GM19023 (cell line): ENCODE measurements at regions not wholly inside any gene's neighbourhood (a gene's known extent, or its start where the extent isn't known, plus 50 kb on each side); places are given as distances from the start of the nearest gene placed in this dataset.
"Not testable (repeated sequence)": the region's sequence is repeated elsewhere in the genome, so short reads cannot be mapped to it uniquely, and the experiment has no call there.

Experiments
- ATAC-seq: cut with Tn5 transposase; IDR thresholded peaks from one replicate; pipeline ENCODE4 v1.9.1; 2021; ENCODE audit warnings: mild to moderate bottlenecking, moderate library complexity; ENCODE audit not compliant: unreplicated experiment

DNA sequence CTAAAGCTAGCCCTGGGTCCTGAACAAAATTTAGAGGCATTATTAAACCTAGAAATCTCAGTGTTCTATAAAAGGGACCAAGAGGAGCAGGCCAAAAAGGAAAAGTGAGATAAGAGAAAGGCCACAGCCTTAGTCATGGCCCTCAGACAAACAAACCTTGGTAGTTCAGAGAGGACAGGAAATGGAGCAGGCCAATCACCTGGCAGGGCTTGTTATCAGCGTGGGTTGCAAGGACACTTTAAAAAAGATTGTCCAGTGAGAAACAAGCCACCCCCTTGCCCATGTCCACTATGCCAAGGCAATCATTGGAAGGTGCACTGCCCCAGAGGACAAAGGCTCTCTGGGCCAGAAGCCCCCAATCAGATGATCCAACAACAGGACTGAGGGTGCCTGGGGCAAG, 213.3 kb upstream of the CXADR start:
- not testable (repeated sequence) for ATAC-seq

DNA sequence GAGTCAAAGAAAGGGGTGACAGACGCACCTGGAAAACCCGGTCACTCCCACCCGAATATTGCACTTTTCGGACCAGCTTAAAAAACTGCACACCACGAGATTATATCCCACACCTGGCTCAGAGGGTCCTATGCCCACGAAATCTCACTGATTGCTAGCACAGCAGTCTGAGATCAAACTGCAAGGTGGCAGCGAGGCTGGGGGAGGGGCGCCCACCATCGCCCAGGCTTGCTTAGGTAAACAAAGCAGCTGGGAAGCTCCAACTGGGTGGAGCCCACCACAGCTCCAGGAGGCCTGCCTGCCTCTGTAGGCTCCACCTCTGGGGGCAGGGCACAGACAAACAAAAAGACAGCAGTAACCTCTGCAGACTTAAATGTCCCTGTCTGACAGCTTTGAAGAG, 185.1 kb upstream of the CXADR start:
- ATAC-seq: not testable (repeated sequence)

DNA sequence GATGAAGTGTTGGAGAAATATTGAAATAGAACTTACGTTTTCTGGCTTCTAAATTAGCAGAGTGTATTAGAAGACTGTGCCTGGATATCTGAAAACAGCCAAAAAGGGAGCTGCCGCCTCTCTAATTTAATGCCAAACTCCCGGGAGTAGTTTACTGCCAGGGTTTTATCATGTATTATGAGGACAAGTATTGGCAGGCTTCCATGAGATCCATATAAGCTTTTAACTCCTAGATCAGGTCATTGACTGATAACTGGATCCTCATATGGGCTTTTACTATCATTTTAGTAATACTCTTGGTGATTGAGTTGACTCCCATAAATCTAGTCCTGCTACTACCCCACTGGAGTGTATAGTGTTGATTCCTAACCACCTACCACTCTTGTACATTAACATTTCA, 178.4 kb upstream of the CXADR start:
- ATAC-seq: no peak

GRCh38 chr21:17340081-17340480, 172.8 kb upstream of the CXADR start:
- no peak for ATAC-seq

DNA sequence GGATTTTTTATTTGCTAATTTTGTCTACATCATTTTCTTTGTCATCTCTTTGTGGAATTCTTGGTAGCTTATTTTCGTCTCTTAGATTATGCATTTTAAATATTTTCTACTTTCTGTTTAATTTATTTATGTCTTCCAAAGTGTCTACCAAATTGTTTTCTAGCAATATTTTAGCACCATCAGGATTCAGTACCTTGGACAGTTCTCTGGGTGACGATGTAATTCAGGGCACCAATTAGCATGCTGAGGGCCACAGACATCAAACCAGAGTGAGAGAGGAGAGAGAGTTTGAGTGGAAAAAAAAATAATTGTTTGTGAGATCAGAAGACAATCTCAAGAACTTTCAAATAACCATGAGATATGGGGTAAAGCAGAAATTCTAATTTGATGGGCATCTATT, 169.8 kb upstream of the CXADR start:
- ATAC-seq: no peak

- ATAC-seq: no peak
Observed at GRCh38 chr21:17348357-17348756, 164.5 kb upstream of the CXADR start.

GRCh38 chr21:17348849-17349248, 164.0 kb upstream of the CXADR start:
- ATAC-seq: no peak

DNA sequence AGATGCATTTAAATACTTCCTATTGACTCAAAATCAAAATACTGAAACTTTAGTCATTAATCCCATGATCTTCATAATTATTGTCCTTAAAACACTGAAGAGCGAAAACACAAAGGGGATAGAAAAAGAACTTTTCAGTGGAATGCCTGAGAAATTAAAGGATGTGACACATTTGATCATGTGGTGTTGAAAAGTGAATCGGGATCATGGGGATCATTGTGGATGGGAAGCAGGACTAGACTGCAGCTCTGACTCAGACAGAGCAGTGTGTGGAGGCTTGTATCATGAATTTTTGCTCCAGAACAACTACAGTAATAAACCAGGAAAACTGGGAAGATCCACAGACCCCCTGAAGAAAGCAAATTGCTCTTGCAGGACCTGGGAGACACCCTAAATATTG, 161.1 kb upstream of the CXADR start:
- ATAC-seq: no peak

DNA sequence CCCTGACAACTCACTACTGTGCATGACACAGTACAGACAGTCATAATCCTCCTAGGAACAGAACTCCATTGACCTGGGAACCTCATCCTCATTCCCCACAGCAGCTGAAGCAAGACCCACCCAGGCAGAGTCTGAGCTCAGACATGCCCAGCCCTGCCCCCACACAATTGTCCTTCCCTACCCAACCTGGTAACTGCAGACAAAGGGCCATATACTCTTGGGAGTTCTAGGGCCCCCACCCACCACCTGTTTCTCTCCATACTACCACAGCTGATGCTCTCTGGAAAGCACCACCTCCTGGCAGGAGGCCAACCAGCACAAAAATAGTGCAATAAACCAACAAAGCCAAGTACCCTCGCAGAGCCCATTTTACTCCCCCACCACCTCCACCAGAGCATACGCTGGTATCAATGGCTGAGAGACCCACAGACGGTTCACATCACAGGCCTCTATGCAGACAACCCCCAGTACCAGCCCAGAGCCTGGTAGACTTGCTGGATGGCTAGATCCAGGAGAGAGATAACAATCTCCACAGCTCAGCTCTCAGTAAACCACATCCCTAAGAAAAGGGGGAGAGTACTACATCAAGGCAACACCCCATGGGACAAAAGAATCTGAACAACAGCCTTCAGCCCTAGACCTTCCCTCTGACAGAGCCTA, 159.7 kb upstream of the CXADR start:
- ATAC-seq: no peak

DNA sequence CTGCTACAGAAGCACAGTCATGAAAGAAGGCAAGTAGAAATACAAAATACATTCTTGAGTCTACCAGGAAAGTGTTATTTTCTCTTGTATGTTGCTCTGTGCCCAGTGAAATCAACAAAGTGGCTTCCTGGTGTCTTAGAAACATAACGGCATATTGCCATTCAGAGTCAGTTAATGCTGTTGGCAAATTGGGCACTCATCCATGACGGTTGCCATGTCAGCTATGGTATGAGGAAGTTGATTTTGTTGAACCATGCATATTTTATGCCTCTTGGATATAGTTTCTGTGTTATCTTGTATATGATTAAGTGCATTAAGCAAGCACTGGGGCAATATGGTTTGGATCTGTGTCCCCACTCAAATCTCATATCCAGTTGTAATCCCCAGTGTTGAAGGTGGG, 153.1 kb upstream of the CXADR start:
- no peak for ATAC-seq

- ATAC-seq: no peak
Observed at GRCh38 chr21:17368748-17369363, 144.0 kb upstream of the CXADR start.

- no peak for ATAC-seq
Observed at GRCh38 chr21:17370263-17370662, 142.6 kb upstream of the CXADR start.

DNA sequence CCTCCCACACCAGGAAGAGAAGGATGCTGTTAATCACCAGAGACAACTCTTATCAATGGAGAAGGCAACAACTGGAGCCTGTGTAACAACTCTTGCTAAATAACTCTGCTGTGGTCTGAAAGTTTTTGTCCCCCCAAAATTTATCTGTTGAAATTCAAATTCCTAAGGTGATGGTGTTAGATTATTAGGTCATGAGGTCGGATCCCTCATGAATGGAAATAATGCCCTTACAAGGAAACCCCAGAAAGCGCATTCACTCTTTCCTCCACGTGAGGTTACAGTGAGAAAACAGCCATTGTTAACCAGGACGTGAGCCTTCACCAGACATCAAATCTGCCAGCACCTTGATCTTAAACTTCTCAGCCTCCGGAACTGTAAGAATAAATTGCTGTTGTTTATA, 141.9 kb upstream of the CXADR start:
- ATAC-seq: no peak

DNA sequence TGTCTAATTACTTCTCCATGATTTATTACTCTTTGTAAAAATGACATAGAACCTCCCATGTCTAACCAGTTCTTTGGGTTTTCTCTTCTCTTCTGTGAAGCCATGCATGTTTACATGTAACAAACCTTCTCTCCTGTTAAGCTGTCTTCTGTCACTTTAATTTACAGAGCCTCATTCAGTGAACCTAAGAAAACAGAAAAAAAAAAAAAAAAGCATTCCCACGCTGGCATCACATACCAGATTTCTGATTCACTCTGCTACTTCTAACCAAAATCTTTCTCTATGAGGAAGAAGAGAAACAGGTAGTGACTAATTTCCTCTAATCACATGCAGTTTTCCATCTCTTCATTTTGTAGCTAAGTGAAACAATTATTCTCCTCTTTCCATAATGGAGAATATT, 141.4 kb upstream of the CXADR start:
- no peak for ATAC-seq

DNA sequence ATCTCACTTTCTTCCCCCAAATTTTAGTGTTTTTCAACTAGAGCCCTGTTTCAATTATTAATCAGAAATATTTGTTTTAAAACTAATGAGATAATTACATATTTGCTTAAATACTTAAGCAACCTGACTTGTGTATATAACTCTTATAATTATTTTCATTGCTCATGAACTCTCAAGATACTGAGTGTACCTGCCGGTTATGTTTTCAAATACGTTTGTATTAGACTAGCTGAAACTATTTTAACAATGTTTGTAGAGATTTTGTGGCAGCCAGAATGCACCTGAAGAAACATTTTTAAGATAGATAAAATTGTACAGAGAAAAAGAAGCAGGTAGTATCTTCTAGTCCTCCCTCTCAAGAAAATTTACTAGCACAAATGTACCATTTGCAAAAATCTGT, 140.6 kb upstream of the CXADR start:
- no peak for ATAC-seq

- ATAC-seq: no peak
Observed at GRCh38 chr21:17386498-17386897, 126.3 kb upstream of the CXADR start.

DNA sequence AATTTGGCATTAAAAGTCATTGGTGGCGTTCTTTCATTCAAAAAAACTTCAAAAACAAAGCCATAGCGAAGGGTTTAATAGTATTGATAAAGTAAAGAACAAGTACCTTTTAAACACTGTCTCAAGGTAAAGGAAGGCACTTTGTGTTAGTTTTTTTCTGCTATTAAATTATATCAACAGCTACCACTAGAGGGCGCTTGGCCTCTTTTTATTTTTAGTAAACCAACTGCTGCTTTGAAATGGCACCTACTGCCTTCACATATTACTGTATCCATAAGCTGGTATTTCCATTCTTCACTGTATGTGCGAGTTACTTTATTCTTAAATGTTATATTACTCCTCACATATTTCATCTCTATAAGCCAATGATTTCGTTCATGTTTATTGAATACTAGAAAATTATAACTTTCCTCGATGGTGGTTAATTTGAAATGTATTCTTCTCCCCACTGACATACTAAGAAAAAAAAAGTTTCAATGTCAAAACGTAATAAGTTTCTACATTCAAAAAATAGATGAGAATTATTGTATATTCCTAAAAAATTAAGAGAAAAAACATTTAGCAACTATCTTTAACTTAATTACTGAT, 125.7 kb upstream of the CXADR start:
- ATAC-seq: peak; percentile 64

DNA sequence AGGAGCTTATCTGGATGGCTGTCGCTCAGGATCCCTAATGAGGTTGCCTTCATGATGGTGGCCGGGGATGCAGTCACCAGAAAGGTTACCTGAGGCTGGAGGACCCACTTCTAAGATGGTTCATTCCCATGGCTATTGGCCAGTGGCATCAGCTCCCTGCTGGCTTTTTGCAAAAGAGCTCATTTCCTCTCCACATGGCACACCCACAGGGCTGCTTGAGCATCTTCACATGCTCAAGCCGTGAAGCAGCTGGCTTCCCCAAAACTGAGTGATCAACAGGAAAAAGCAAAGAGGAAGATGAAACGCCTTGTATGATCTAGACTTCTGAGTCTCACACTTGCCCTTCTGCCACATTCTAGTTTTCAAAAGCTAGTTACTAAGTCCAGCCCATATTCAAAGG, 124.6 kb upstream of the CXADR start:
- ATAC-seq: no peak

GRCh38 chr21:17389311-17389710, 123.5 kb upstream of the CXADR start:
- ATAC-seq: no peak

DNA sequence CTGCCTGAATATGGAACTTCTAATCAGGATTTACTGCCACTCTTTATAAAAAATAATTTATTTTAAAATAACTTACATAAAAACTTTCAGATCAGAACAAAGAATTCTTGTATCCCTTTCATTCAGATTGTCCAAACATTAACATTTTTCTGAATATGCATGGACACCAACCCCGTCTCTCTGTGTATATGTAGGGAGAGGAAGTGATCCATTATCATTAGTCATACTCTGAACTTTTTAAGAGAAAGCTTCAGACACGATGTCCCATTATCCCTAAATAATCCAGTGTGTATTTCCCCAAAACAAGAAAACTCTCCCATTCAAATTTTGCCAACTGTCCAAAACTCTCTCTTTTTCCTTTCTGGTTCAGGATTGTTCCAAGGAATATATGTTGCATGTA, 122.3 kb upstream of the CXADR start:
- no peak for ATAC-seq

DNA sequence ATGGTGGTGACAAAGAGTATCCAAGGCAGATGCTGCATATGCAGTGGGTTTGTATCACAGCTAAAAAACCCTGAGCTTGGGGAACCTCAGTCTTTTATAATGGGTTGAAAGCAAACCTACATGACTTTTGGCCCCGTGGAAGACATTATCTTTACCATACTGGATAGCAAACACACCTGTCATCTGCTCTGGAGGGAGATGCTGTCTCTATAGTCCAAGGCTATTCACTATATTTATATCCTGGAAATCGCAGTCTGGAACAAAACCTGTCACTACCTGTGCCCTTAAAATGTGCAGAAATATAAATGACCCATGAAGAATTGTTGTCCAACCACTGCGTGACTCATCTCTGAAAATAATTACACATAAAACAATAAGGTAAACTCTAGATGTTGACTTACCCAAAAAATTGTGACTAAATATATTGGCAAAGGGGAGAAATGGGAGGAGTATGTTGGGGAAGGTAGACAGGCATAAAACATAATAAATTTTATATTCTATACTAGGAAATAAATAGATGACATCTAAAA, 121.0 kb upstream of the CXADR start:
- ATAC-seq: no peak

DNA sequence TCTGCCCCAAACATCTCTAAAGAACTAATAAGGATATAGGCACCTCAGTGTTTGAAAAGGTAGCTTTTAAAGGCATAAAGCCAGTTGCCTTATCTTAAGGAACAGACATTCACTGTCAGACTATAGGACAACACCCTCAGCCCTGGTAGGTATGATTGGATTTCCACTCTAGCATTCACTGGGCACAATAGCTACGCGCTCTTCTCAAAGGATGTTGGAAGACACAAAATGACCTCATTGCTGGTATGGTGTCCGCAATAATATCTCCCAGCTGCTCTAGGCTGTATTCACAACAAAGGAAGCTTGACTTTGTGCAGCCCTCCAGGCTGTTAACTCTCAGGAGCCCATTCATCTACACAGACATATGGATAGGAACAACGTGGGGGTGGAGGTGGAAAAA, 119.4 kb upstream of the CXADR start:
- ATAC-seq: no peak
